ENCODE measurements at regions not wholly inside any gene's neighbourhood (a gene's known extent, or its start where the extent isn't known, plus 50 kb on each side); places are given as distances from the start of the nearest gene placed in this dataset.

DNA sequence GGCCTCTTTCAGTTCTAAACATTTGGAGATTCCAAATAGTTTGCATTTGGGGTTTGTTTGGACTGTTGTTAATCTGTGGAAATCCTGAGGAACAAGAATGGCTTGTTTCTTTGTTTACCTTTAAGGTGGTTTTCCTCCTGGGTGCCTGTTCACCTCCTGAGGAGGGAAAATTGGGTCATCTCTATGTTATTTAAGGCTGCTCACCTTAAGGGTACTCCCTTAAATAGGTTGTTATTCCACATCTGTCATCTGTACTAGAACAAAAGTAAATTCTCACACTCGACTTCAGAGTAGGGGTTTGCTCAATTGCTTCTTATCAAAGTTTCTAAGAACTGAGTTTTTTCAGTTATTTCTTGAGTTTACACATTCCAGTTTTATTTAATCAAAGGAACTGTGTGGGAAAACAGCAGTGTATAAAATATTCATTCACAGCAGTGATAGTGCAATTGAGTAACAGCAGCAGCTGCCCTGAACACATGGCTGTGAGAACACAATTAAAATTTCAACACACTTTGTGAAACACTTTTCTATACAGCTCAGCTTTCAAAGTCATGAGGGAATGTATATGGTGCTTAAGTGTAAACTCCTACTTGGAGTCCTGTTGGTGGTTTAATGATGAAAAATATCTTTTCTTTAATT, 238.5 kb upstream of the PGRMC2 start:
- no peak for DNase-seq

DNA sequence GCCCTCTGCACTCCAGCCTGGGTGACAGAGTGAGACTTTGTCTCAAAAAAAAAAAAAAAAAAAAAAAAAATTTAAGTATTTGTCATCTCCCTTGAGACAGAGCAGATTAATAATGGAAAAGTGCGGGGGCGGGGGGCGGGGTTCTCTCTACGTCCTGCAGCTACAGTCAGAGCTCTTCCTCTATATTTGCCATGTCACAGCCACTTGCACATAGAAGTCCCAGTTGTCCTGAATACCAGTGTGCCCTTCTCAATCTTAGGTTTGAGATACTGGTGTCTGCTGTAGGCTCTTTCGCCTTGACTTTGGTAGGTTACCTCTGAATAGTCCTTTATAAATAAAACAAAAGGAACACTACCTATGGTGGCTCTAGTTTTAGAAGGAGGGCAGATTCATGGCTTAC, 237.8 kb upstream of the PGRMC2 start:
- no peak for DNase-seq

DNA sequence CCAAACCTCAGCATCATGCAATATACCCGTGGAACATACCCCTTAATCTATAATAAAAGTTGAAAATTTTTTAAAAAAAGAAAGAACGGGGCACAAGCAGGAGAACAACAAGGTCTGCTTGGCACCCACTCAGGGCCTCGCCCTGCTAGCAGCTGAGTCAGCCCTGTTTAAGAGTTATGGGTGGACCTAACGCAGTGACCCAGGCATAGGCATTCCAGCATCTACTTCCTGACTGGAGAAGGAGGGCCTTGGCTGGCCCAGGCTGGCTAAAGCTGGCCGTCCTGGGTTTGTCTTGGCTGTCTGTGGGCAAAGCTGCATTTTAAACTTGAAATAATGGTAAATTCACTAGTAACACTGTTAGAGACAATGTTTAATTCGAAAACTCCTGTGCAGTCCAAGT, 236.7 kb upstream of the PGRMC2 start:
- peak; percentile 73 for DNase-seq

DNA sequence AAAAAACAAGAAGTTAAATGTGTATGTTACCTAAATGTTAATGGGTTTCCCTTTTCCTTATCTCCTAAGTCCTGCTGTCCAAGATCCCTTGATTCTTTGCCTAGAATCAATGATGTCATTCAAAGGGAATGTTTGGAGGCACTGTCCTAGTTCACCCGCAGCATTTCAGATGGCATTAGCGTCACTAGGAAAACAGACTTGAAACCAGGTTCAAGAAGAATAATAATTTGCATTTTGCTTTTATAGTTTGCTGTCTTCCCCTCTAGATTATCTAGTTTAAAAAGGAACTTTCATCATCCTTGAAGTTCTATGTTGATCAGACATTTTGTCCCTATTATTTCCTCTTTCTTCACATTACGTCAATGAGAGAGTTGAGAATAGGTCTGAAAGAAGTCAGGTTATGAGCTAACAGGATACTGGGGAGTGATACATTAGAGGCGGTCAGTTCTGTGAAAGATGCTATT, 234.1 kb upstream of the PGRMC2 start:
- no peak for DNase-seq

- no peak for DNase-seq
Observed at GRCh38 chr4:128521156-128521555, 233.5 kb upstream of the PGRMC2 start.

GRCh38 chr4:128519163-128519830, 231.7 kb upstream of the PGRMC2 start:
- no peak for DNase-seq

DNA sequence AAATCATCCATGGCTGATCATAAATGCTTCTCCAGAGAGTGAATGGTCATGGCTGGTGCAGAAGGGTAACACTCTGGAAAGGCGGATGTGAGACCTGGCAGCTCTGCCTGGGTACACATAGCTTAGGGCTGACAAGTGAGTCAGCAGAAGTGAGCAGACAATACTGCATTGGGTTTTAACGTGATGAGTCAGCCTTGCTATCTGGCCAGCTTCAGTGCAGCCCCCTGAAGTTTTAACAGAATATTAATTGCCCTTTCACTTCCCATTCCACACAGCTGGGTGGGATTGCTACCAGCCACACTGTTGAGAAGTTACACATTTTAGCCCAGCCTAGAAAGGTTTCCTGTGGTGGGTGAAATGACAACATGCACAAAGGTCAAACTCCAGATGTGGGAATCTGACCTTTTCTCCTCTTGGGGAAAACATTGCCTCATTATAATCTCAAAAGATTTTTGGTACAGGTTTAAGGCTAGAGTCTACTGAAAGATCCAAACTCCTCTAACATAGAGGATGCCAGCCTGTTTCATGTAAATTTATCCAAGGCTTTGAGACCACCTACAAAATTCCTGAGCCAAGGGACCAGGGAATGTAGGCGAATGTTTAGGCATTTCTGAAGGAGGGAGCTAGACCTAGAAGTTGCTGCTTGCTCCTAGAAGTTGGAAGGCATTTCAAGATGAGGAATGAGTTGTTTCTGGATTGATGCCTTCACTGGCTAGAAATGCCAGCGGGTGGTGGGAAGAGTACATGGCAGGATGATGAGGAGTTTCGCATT, 230.3 kb upstream of the PGRMC2 start:
- DNase-seq, result peak; percentile 91

GRCh38 chr4:128517096-128517738, 229.6 kb upstream of the PGRMC2 start:
- no peak for DNase-seq

DNA sequence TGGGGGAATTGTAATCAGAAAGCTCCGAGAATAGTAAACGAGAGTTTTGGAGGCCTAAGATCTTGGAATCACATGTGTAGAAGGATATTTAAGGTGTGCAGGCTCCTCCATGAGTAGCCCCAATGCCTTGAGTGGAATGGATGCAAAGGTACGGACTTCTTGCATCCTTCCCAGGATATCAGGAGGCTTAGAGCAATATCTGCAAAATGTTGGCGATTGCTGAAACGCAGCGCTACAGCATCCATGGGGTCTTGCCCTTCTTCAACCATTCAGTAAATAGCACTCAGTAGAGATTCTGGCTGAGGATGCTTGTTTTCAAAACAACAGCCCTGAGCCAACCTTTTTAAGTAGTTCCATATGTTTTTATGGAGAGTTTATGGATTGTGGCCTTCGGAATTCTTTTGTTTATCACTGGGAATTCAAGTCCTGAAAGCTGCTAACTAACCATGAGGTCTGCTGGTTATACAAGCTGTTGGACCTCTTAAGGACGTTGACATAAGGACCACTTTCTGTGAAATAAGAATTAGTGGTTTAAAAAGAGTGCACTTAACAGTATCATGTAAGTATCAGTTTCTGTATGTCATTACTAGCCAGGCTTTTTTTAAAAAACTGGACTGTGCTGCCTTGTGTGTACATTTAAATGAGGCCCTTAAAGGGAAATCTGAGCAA, 228.8 kb upstream of the PGRMC2 start:
- no peak for DNase-seq

- DNase-seq, result no peak
Observed at GRCh38 chr4:128513664-128514484, 226.3 kb upstream of the PGRMC2 start.

GRCh38 chr4:128512767-128513322, 225.2 kb upstream of the PGRMC2 start:
- no peak for DNase-seq

- no peak for DNase-seq
Observed at GRCh38 chr4:128512161-128512560, 224.5 kb upstream of the PGRMC2 start.

DNA sequence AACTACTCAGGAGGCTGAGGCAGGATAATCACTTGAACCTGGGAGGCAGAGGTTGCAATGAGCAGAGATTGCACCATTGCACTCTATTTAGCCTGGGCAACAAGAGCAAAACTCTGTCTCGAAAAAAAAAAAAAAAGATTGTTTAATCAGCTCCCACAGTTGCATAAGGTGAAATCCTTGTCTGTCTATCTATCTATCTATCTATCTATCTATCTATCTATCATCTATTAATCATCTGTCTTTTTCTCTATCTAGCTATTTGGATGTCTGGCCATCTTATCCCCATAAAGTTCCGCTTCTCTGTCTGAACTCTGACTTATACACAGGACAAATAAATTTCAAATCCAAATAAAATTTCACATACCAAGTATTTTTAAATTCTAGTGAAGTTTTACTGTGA, 223.2 kb upstream of the PGRMC2 start:
- DNase-seq, result no peak

- no peak for DNase-seq
Observed at GRCh38 chr4:128502818-128503527, 215.4 kb upstream of the PGRMC2 start.

GRCh38 chr4:128501239-128501638, 213.6 kb upstream of the PGRMC2 start:
- DNase-seq, result no peak

DNA sequence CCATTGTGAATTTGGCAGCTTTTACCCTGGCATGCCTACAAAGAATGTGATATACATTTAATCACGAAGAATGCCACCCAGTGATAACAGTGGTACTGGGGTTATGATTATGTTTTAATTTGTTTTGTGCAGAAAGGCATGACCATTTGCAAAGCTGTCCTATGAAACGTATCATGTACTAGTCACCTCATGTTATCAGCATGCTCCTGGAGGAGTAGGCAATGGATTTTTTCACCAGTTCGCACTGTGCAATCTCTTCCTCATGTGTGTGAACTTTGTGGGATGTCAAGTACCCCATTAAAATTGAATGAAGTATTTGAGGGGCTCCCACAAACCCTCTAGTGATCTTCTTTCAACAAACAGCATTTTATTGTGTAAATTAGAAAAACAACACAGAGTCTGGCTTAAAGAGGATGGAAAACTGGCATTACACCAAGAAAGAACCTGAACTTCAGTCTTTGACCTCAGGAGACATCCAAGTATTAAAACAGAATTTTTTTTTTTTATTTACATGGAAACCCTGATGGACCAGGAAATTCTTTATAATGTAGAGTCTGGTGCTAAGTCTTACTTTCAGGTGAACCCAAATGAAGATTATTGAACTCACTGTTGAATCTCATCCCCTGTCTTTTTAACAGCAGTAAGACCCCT, 200.6 kb upstream of the PGRMC2 start:
- no peak for DNase-seq

DNA sequence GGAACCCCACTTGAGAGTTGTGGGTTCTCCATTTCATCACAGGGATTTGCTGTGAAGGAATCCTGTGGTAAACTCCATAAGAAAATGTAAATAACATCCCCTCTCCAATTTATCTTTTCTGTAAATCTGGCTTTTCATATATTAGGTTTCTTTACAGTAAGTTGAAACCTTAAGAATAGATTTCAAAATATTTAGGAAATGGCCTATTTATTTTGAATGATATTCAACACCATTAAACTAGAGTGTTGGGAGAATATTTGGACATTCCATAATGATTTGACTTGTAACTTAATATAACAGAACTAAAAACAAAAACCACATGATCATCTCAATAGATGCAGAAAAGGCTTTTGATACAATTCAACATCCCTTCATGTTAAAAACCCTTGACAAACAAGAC, 197.3 kb upstream of the PGRMC2 start:
- no peak for DNase-seq

- DNase-seq, result no peak
Observed at GRCh38 chr4:128483816-128484215, 196.2 kb upstream of the PGRMC2 start.

- no peak for DNase-seq
Observed at GRCh38 chr4:128483041-128483440, 195.4 kb upstream of the PGRMC2 start.

GRCh38 chr4:128481752-128482480, 194.3 kb upstream of the PGRMC2 start:
- no peak for DNase-seq
